ENCODE measurements at regions not wholly inside any gene's neighbourhood (a gene's known extent, or its start where the extent isn't known, plus 50 kb on each side); places are given as distances from the start of the nearest gene placed in this dataset.
"Not testable (repeated sequence)": the region's sequence is repeated elsewhere in the genome, so short reads cannot be mapped to it uniquely, and the experiment has no call there.

DNA sequence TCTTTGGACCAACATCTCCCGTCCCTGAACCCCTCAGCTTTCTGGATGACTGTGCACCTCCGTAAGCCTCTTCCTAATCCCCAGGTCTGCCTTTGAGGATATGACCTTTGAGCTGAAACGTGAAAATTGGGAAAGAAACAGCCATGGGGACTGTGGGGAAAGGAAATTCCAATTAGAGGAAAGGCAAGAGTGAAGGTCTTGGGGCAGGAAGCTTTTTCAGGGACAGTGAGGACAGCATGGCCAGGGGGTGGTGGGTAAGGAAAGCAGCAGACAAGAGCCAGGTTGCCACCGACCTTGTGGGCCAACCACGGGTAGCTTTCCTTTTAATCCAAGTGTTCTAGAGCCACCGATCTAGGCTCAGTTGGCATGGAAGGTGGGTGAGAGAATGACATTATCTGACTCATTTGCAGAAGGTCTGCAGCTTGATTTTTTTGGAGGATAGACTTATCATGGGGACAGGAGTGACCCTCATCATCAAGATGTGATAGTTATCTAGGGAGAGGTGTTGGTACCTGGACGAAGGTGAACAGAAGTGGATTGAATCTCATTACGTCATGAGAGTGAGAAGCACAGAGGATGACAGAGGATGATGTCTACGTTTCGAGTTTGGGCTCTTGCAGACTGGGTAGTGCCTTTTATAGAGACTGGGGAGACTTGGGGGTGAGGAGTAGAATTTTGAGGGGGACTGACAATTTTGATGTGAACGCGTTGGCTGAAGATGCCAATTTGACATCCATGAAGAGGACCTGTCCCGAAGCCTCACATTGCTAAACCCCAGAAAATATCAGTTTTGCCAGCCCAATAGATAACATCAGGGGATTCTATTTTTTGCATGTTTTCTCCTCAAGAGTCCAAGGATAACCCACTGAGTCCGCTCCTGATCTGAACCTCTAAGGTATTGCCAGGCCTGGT lies 136.7 kb upstream of the PEG3 start:
- H3K27me3 ChIP-seq: no peaks in the 10 kb centered on the region
- intact Hi-C loops (cut with DNase I): loop anchor here in 3 of 4 donors (10.0 kb wide), 3 partner anchors 78 to 132 kb away; partner anchors contain the start of genes PEG3 (in 1 of the 3) and ZIM2 (in 1 of the 3)
- H3K27ac ChIP-seq: peak overlapping the region; percentile 49 to 96
- no peak overlapping the region for H3K4me3 ChIP-seq
- H3K9me3 ChIP-seq: no peaks in the 10 kb centered on the region
- TF ChIP-seq POLR2A (IDR thresholded peaks at IDR 0.05): no peak
- TF ChIP-seq EP300 (IDR thresholded peaks at IDR 0.05): no peak
- TF ChIP-seq, protein P1, sequence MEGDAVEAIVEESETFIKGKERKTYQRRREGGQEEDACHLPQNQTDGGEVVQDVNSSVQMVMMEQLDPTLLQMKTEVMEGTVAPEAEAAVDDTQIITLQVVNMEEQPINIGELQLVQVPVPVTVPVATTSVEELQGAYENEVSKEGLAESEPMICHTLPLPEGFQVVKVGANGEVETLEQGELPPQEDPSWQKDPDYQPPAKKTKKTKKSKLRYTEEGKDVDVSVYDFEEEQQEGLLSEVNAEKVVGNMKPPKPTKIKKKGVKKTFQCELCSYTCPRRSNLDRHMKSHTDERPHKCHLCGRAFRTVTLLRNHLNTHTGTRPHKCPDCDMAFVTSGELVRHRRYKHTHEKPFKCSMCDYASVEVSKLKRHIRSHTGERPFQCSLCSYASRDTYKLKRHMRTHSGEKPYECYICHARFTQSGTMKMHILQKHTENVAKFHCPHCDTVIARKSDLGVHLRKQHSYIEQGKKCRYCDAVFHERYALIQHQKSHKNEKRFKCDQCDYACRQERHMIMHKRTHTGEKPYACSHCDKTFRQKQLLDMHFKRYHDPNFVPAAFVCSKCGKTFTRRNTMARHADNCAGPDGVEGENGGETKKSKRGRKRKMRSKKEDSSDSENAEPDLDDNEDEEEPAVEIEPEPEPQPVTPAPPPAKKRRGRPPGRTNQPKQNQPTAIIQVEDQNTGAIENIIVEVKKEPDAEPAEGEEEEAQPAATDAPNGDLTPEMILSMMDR (IDR thresholded peaks at IDR 0.05): no peak
- H3K36me3 ChIP-seq: no peaks in the 10 kb centered on the region
- H3K4me1 ChIP-seq (ENCODE audit: insufficient read depth): peaks cover 63% of the 10 kb centered on the region
- peak in 2 of 5 donors; percentile 23 to 25 for DNase-seq
- 78 to 92% (median 83%) methylated on average over 14 of the region's 14 CpGs for WGBS, 3 donors

- TF ChIP-seq EP300 (IDR thresholded peaks at IDR 0.05) (no peak), POLR2A (IDR thresholded peaks at IDR 0.05) (no peak)
- TF ChIP-seq, protein P1 (IDR thresholded peaks at IDR 0.05): no peak
- no peaks in the 10 kb centered on the region for H3K36me3 ChIP-seq
- no peaks in the 10 kb centered on the region for H3K27me3 ChIP-seq
- H3K4me3 ChIP-seq: no peak overlapping the region
- 17 to 47% (median 25%) methylated on average over 20 of the region's 20 CpGs for WGBS, 3 donors
- no peaks in the 10 kb centered on the region for H3K9me3 ChIP-seq
- peaks cover 63% of the 10 kb centered on the region for H3K4me1 ChIP-seq (ENCODE audit: insufficient read depth)
- H3K27ac ChIP-seq: peak overlapping the region; percentile 59 to 96
- DNase-seq: peak; percentile 57 to 75 (median 73)
- intact Hi-C loops (cut with DNase I): loop anchor here in 3 of 4 donors (10.0 kb wide), 3 partner anchors 77 to 133 kb away; partner anchors contain the start of genes PEG3 (in 1 of the 3) and ZIM2 (in 1 of the 3)
Measured at GRCh38 chr19:56978023-56978565, 137.6 kb upstream of the PEG3 start.

GRCh38 chr19:56980326-56980725 lies 139.5 kb upstream of the USP29 start:
- H3K4me1 ChIP-seq (ENCODE audit: insufficient read depth): peaks cover 53% of the 10 kb centered on the region
- H3K27ac ChIP-seq: peak overlapping the region; percentile 55 to 96
- H3K4me3 ChIP-seq; H3K9me3 ChIP-seq; H3K36me3 ChIP-seq; intact Hi-C loops (cut with DNase I); H3K27me3 ChIP-seq: not testable (repeated sequence)
- WGBS, 3 donors: 47 to 57% (median 53%) methylated on average over 7 of the region's 7 CpGs
- DNase-seq: peak in 2 of 5 donors; percentile 34 to 49

DNA sequence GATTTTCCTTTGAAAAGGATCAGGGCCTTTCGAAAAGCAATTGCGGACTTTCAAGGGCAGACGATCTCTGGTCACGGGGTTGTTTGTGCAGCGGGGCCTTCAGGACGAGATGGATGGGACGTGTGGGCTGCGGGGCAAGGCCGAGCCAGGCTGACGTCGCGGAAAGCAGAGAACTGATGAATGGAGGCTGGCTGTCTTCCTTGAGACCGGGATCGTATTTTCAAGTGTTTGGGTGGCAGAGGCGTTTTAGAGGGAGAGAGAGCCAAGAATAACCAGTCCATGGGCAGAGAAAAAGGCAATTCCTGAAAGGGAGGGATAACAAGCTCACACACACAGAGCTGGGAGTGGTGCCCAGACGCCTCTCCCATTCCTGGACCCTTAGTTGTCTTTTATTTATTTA lies 138.9 kb upstream of the USP29 start:
- 0 to 10% (median 2%) methylated on average over 16 of the region's 16 CpGs for WGBS, 3 donors
- no peak overlapping the region for H3K4me3 ChIP-seq
- TF ChIP-seq EP300 (IDR thresholded peaks at IDR 0.05): no peak
- TF ChIP-seq POLR2A (IDR thresholded peaks at IDR 0.05): no peak
- TF ChIP-seq, protein P1 (IDR thresholded peaks at IDR 0.05): no peak
- no peaks in the 10 kb centered on the region for H3K36me3 ChIP-seq
- H3K27ac ChIP-seq: peak overlapping the region in 1 of 2 donors; percentile 96
- H3K27me3 ChIP-seq: no peaks in the 10 kb centered on the region
- intact Hi-C loops (cut with DNase I): no loop called here
- peaks cover 53% of the 10 kb centered on the region for H3K4me1 ChIP-seq (ENCODE audit: insufficient read depth)
- peak; percentile 85 to 92 (median 89) for DNase-seq
- H3K9me3 ChIP-seq: no peaks in the 10 kb centered on the region

- peak in 2 of 5 donors; percentile 60 to 64 for DNase-seq
- H3K27me3 ChIP-seq; H3K9me3 ChIP-seq; H3K36me3 ChIP-seq; intact Hi-C loops (cut with DNase I); H3K4me3 ChIP-seq: not testable (repeated sequence)
- WGBS, 3 donors: 5 to 18% (median 7%) methylated on average over 10 of the region's 10 CpGs
- Histone ChIP-seq H3K4me1 (ENCODE audit: insufficient read depth) (peaks cover 50% of the 10 kb centered on the region), H3K27ac (peak overlapping the region in 1 of 2 donors; percentile 96)
Measured at GRCh38 chr19:56981440-56981839, 138.3 kb upstream of the USP29 start.
